ENCODE measurements at regions not wholly inside any gene's neighbourhood (a gene's known extent, or its start where the extent isn't known, plus 50 kb on each side); places are given as distances from the start of the nearest gene placed in this dataset.

DNA sequence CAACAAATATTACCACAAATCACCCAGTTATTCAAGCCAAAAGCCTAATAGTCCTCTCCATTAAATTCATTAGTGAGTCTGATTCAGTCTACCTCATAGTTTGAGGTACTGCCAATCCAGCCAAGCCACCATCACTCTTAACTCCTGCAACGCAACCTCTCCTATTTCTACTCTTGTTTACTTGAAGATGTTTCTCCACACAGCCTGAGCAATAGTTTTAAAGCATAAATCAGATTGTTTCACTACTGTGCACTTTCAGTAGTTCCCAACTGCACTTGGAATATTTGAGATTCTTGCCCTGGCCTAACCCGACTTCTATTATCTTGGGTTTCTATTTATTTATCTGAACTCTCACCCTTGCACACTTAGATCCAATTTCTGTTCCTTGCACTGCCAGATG lies 85.5 kb downstream of the YIPF5 start:
- H3K4me3 ChIP-seq (ENCODE audit: control extremely low read depth in 1 of 5, extremely low read depth in 1 of 5, insufficient read depth in 1 of 5, low read depth in 2 of 5, low read length in 4 of 5), result no peak overlapping the region
- Mint-ChIP-seq H3K27me3 (peaks cover 5% of the 10 kb centered on the region), H3K27ac (no peak overlapping the region), H3K4me1 (peaks cover 6% of the 10 kb centered on the region), H3K9me3 (ENCODE audit: insufficient read depth) (peaks cover 16% of the 10 kb centered on the region), H3K4me3 (no peak overlapping the region)
- 93% methylated on average over 2 of the region's 2 CpGs for WGBS (ENCODE audit: insufficient coverage)
- no peak for ATAC-seq (ENCODE audit: low read depth)
- no peak overlapping the region for H3K9ac ChIP-seq (ENCODE audit: low read length)
- DNase-seq, result no peak
- H4K20me1 ChIP-seq (ENCODE audit: control insufficient read depth, insufficient read depth, low read length, poor library complexity, severe bottlenecking), result no peaks in the 10 kb centered on the region
- H3K4me2 ChIP-seq (replicated peaks; ENCODE audit: low read depth, low read length, poor library complexity, severe bottlenecking), result no peak overlapping the region
- intact Hi-C loops (cut with micrococcal nuclease), result no loop called here
- H3K27ac ChIP-seq (ENCODE audit: low read length in 2 of 2), result no peak overlapping the region
- no peak for TF ChIP-seq EZH2 (IDR thresholded peaks at IDR 0.05; ENCODE audit: borderline replicate concordance, insufficient read depth, low read depth, low read length, poor library complexity, severe bottlenecking)
- TF ChIP-seq, protein P1, sequence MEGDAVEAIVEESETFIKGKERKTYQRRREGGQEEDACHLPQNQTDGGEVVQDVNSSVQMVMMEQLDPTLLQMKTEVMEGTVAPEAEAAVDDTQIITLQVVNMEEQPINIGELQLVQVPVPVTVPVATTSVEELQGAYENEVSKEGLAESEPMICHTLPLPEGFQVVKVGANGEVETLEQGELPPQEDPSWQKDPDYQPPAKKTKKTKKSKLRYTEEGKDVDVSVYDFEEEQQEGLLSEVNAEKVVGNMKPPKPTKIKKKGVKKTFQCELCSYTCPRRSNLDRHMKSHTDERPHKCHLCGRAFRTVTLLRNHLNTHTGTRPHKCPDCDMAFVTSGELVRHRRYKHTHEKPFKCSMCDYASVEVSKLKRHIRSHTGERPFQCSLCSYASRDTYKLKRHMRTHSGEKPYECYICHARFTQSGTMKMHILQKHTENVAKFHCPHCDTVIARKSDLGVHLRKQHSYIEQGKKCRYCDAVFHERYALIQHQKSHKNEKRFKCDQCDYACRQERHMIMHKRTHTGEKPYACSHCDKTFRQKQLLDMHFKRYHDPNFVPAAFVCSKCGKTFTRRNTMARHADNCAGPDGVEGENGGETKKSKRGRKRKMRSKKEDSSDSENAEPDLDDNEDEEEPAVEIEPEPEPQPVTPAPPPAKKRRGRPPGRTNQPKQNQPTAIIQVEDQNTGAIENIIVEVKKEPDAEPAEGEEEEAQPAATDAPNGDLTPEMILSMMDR (IDR thresholded peaks at IDR 0.05), result no peak
- no peaks in the 10 kb centered on the region for H3K36me3 ChIP-seq (replicated peaks in 1 of 2; ENCODE audit: control extremely low read depth in 1 of 2, control insufficient read depth in 1 of 2, extremely low read depth in 1 of 2, insufficient read depth in 2 of 2, low read length in 1 of 2)
- ChIA-PET CTCF (no interaction called here), POLR2A (no interaction called here)
- H3K4me1 ChIP-seq (ENCODE audit: control insufficient read depth in 2 of 2, insufficient read depth in 2 of 2, low read length in 2 of 2), result peaks cover 2 to 6% of the 10 kb centered on the region in 2 donors
- H3K27me3 ChIP-seq (replicated peaks in 1 of 4; ENCODE audit: control extremely low read depth in 1 of 4, control insufficient read depth in 3 of 4, insufficient read depth in 4 of 4, low read length in 3 of 4), result no peaks in the 10 kb centered on the region
- peaks cover 0 to 2% (median 0%) of the 10 kb centered on the region in 3 donors for H3K9me3 ChIP-seq (ENCODE audit: control extremely low read depth in 1 of 3, control insufficient read depth in 2 of 3, insufficient read depth in 1 of 3, low read length in 2 of 3)
- no peaks in the 10 kb centered on the region for H3K79me2 ChIP-seq (ENCODE audit: control insufficient read depth, insufficient read depth, low read length)
- no peak overlapping the region for H2AFZ ChIP-seq (ENCODE audit: insufficient read depth, low read depth, low read length, poor library complexity, severe bottlenecking)

DNA sequence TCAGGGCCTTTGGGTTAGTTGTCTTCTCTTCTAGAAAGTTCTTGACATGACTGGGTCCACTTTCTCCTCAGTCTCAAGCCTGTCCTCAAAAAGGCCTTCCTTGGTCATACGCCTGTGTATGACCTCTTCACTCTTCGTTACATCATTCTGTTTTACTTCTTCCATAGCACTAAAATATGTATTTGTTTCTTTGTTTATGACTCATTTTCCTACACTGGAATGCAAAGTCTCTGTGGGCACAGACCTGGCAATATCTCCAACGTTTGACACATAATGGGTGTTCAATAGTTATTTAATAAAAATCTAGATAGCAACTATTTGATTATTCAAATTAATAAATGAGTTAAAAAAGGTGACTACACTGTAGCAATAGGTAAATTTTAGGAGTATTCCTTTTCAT lies 85.1 kb downstream of the YIPF5 start:
- intact Hi-C loops (cut with micrococcal nuclease), result no loop called here
- H3K9ac ChIP-seq (ENCODE audit: low read length), result no peak overlapping the region
- no peak overlapping the region for H2AFZ ChIP-seq (ENCODE audit: insufficient read depth, low read depth, low read length, poor library complexity, severe bottlenecking)
- H3K27me3 ChIP-seq (replicated peaks in 1 of 4; ENCODE audit: control extremely low read depth in 1 of 4, control insufficient read depth in 3 of 4, insufficient read depth in 4 of 4, low read length in 3 of 4), result no peaks in the 10 kb centered on the region
- peaks cover 0 to 2% (median 0%) of the 10 kb centered on the region in 3 donors for H3K9me3 ChIP-seq (ENCODE audit: control extremely low read depth in 1 of 3, control insufficient read depth in 2 of 3, insufficient read depth in 1 of 3, low read length in 2 of 3)
- no peak overlapping the region for H3K4me3 ChIP-seq (ENCODE audit: control extremely low read depth in 1 of 5, extremely low read depth in 1 of 5, insufficient read depth in 1 of 5, low read depth in 2 of 5, low read length in 4 of 5)
- Mint-ChIP-seq H3K4me1 (peaks cover 6% of the 10 kb centered on the region), H3K27ac (no peak overlapping the region), H3K9me3 (ENCODE audit: insufficient read depth) (peaks cover 16% of the 10 kb centered on the region), H3K27me3 (peaks cover 5% of the 10 kb centered on the region), H3K4me3 (no peak overlapping the region)
- no peak for TF ChIP-seq EZH2 (IDR thresholded peaks at IDR 0.05; ENCODE audit: borderline replicate concordance, insufficient read depth, low read depth, low read length, poor library complexity, severe bottlenecking)
- TF ChIP-seq, protein P1 (IDR thresholded peaks at IDR 0.05), result no peak
- H3K4me2 ChIP-seq (replicated peaks; ENCODE audit: low read depth, low read length, poor library complexity, severe bottlenecking), result no peak overlapping the region
- H3K36me3 ChIP-seq (replicated peaks in 1 of 2; ENCODE audit: control extremely low read depth in 1 of 2, control insufficient read depth in 1 of 2, extremely low read depth in 1 of 2, insufficient read depth in 2 of 2, low read length in 1 of 2), result no peaks in the 10 kb centered on the region
- no peak overlapping the region for H3K27ac ChIP-seq (ENCODE audit: low read length in 2 of 2)
- no peak for ATAC-seq (ENCODE audit: low read depth)
- H3K4me1 ChIP-seq (ENCODE audit: control insufficient read depth in 2 of 2, insufficient read depth in 2 of 2, low read length in 2 of 2), result peaks cover 2 to 6% of the 10 kb centered on the region in 2 donors
- ChIA-PET POLR2A (interaction anchor here (0.6 kb wide), 1 partner anchor 682 kb away, joined by 4 read pairs; no protein-coding TSS in a partner anchor), CTCF (no interaction called here)
- H3K79me2 ChIP-seq (ENCODE audit: control insufficient read depth, insufficient read depth, low read length), result no peaks in the 10 kb centered on the region
- DNase-seq, result no peak
- no CpG with 5 or more reads among the region's 3 CpGs for WGBS (ENCODE audit: insufficient coverage)
- H4K20me1 ChIP-seq (ENCODE audit: control insufficient read depth, insufficient read depth, low read length, poor library complexity, severe bottlenecking), result no peaks in the 10 kb centered on the region
